ENCODE measurements at regions not wholly inside any gene's neighbourhood (a gene's known extent, or its start where the extent isn't known, plus 50 kb on each side); places are given as distances from the start of the nearest gene placed in this dataset.

- H3K4me3 ChIP-seq (ENCODE audit: low read depth, low read length) = no peak overlapping the region
- no peak for DNase-seq (ENCODE audit: low read depth)
- TF ChIP-seq CTCF (conservative IDR thresholded peaks at IDR 0.05; ENCODE audit: low read depth, low read length) = no peak
Observed at GRCh38 chr4:166282081-166282770, 409.2 kb downstream of the TLL1 start.

- H3K4me3 ChIP-seq (ENCODE audit: low read depth, low read length) = no peak overlapping the region
- TF ChIP-seq CTCF (conservative IDR thresholded peaks at IDR 0.05; ENCODE audit: low read depth, low read length) = no peak
- DNase-seq (ENCODE audit: low read depth) = no peak
Observed at GRCh38 chr4:166284221-166284620, 411.2 kb downstream of the TLL1 start.

- no peak for DNase-seq (ENCODE audit: low read depth)
- H3K4me3 ChIP-seq (ENCODE audit: low read depth, low read length) = no peak overlapping the region
- no peak for TF ChIP-seq CTCF (conservative IDR thresholded peaks at IDR 0.05; ENCODE audit: low read depth, low read length)
Observed at GRCh38 chr4:166290426-166290825, 417.4 kb downstream of the TLL1 start.

- TF ChIP-seq CTCF (conservative IDR thresholded peaks at IDR 0.05; ENCODE audit: low read depth, low read length) = no peak
- no peak for DNase-seq (ENCODE audit: low read depth)
- no peak overlapping the region for H3K4me3 ChIP-seq (ENCODE audit: low read depth, low read length)
Observed at GRCh38 chr4:166293556-166293955, 420.5 kb downstream of the TLL1 start.

- no peak for DNase-seq (ENCODE audit: low read depth)
- H3K4me3 ChIP-seq (ENCODE audit: low read depth, low read length) = no peak overlapping the region
- TF ChIP-seq CTCF (conservative IDR thresholded peaks at IDR 0.05; ENCODE audit: low read depth, low read length) = no peak
Observed at GRCh38 chr4:166301266-166301665, 428.2 kb downstream of the TLL1 start.

GRCh38 chr4:166308647-166309046 lies 435.6 kb downstream of the TLL1 start:
- no peak for TF ChIP-seq CTCF (conservative IDR thresholded peaks at IDR 0.05; ENCODE audit: low read depth, low read length)
- DNase-seq (ENCODE audit: low read depth) = no peak
- no peak overlapping the region for H3K4me3 ChIP-seq (ENCODE audit: low read depth, low read length)

GRCh38 chr4:166309286-166309685 lies 436.2 kb downstream of the TLL1 start:
- no peak for TF ChIP-seq CTCF (conservative IDR thresholded peaks at IDR 0.05; ENCODE audit: low read depth, low read length)
- H3K4me3 ChIP-seq (ENCODE audit: low read depth, low read length) = no peak overlapping the region
- no peak for DNase-seq (ENCODE audit: low read depth)

All from epithelial cell of proximal tubule (primary cell).